Amygdala (tissue), 56 donors: ENCODE measurements at regions not wholly inside any gene's neighbourhood (a gene's known extent, or its start where the extent isn't known, plus 50 kb on each side); places are given as distances from the start of the nearest gene placed in this dataset.

Experiments
- DNase-seq, 56 donors: peaks; one replicate each; lab custom pipeline; 2025; lab: John Stamatoyannopoulos, UW

DNA sequence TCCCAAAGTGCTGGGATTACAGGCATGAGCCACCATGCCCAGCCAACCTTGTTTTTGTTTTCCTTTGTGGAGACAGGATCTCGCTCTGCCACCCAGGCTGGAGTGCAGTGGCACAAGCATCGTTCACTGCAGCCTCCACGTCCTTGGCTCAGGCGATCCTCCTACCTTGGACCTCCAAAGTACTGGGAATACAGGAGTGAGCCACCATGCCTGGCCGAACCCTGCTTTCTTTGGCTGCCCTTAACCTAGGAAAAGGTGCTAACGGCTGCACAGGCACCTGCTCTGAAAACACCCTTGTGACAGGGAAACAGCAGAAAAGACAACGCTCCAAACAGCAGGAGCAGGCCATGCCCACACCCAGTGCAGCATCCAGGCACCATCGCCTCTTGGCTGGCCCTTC is 71.9 kb downstream of the OAT start:
- DNase-seq, result no peak

DNA sequence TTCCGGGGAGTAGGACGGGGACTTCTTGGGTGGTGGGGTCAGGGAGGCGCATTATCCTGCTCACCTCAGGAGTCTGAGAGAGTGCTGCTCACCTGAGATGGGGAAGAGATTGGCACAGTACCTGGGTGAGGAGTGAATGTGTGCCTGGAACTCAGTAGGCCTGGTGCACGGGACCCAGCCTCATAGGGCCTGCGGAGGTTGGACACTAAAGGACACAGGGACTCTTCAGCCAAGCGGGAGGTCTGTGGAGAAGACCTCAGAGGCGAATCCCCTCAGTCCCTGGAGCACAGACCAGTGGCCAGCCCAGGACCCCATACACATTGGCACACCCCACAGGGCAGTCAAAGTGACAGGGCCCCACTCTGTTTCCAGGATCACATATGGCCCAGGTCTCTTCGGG is 73.2 kb downstream of the OAT start:
- DNase-seq, result no peak

DNA sequence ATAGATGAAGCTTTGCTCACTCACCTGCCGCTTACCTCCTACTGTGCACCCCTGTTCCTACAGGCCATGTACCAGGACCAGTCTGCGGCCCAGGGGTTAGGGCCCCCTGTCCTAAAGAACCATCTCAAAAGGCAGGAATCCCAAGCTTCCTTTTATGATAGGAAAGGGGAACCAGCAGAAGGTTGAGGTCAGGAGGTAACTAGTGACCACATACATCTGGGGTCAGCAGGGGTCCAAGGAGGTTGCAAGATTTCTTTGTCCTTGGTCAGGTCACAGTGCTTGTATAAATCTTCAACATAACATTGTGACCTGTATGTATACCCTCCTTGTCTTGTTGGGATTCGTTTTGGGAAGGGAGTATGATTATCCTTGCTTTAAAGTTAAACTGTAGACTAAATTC is 73.8 kb downstream of the OAT start:
- no peak for DNase-seq

GRCh38 chr10:124344266-124344590 is 74.5 kb downstream of the OAT start:
- no peak for DNase-seq

DNA sequence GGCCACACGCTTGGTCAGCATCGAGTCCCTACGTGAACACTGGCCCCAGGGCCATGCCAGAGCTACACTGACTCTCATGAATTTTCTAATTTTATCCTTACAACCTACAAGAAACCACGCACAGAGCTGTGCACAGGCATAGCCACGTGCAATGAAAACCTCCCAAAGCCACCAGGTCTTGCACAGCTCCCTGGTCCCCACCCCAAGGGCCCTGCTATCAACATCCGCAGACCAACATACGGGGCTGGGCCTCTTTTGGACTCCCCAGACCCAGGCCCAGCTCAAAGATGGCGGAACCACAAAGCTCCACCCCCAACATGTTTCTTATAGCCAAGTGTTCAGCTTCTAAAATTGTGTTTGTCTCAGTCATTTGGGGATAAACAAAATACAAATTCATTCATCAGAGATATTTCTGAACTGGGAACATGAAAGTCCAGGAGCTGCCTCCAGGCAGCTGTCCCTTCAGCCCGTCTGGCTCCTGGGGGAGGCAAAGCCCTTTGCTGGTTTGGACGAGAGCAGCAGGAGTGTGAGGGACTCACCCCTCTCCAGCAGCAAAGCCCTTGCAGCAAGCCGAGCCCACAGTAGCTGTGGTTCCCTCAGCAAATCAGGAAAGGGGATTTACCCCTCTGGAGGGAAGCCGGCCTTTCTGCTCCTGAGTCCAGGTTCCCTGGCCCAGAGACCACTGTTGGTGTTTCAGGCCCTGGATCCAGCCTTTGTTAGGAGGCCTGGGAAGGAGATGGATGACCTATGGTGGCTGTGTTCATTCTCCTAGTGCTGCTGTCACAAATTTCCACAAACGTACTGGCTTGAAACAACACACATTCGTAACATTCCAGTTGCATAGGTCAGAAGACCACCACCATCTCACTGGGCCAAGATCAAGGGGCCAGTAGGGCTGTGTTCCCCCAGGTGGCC is 75.1 kb downstream of the OAT start:
- no peak for DNase-seq

DNA sequence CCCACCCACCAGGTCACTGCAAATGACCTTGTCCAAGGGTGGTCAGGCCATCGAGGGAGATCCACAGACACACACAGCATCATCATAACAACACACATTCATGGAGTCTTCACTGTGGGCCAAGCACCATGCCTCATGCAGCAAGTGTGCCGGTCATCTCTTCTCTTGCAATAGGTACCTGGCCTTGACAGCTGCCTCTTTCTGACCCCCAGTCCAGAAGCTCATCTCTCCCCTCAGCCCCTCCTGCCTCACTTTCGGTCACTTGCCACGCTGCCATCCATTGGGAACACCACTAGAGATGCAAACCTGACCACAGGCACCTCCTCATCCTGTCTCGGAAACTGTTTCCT is 75.9 kb downstream of the OAT start:
- DNase-seq, result no peak

- no peak for DNase-seq
Measured at GRCh38 chr10:124342136-124342820, 76.4 kb downstream of the OAT start.

DNA sequence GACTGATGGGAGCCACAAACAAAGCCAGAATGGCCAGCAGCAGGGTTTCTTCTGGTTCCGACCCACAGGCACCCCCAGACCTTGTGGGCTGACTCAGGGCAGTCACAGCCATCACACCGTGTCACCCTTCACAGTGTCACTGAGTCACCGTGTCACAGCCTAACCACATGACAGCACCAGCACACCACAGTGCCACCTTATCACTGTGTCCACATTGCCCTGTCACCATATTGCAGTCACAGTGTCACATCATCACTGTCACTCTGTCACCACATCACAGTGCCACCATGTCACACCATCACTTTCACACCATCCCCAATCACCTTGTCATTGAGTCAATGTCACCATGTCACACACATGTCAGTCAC is 77.0 kb downstream of the OAT start:
- DNase-seq, result no peak

- no peak for DNase-seq
Measured at GRCh38 chr10:124340033-124340760, 78.5 kb downstream of the OAT start.

DNA sequence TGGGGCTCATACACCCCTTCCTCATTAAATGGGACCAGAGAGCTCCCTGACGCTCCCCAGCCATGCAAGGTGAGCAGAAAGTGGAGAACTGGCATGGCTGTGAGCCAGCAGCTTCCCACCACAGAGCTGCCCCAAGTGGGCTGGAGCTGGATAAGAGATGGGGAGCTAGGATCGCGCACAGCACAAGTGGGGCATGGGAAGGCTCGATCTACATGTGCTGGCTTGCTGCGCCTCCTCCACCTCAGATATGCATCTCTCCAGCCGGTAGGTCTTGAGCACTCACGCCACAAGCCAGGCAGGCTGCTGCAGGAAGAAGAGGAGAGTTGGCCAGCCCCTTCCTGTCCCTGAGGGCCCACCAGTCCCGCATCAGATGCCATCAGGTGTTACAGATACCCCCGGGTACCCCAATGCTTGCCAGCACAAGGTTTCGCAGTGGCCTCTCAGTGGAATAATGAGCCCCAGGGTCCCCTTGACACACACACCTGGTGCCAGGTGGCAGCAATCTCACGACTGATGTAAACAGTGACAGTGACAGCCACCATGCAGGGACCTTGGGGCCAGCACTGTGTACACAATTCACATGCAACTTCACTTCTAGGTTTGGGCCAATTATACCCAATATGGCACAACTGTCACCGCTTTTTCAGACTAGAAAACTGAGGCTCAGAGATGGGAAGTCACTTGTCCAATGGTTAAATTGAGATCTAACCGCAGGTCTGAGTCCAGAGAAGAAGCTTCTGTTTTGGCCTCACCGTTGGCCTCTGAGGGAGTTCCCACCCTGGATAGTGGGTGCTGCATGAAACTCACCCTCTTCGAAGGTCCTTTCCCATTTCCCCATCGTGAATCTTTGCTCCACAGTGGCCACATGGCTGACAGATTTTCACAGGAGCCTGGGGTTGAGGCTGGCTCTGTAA is 79.3 kb downstream of the OAT start:
- DNase-seq, result no peak

DNA sequence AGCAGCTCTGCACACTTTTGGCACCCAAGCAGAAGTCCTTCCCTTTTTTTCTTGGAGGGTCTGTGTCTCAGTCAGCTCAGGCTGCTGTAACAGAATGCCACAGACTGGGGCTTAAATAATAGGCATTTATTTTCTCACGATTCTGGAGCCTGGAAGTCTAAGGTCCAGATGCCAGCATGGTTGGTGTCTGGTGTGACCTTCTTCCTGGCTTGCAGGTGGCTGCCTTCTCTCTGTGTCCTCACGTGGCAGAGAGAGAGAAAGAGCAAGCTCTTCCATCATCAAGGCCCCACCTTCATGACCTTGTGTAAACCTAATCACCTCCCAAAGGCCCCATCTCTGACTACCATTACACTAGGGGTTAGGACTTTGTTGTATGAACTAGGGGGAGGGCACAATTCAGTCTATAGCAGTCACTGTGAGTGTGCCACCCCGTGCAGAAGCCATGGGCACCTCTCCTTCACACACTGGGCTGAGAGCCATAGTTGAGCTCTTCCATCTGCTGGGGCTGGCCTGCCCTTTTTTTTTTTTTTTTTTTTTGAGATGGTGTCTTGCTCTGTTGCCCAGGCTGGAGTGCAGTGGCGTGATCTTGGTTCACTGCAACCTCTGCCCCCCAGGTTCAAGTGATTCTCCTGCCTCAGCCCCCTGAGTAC is 80.3 kb downstream of the OAT start:
- DNase-seq, result no peak

DNA sequence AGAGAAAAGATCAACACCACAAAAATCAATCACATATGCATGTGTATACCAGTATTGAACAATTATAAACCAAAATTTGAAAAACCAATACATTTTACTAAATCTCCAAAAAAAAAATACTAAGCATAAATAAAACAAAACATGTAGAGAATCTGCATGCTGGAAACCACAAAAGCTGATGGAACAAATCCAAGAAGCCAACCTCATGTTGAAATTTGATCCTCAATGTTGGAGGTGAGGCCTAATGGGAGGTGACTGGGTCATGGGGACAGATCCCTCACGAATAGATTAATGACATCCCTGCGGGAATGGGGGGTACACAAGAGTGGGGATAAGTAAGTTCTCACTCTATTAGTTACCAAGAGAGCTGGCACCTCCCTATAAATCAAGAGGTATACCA is 82.5 kb downstream of the OAT start:
- DNase-seq, result no peak

- DNase-seq, result no peak
Measured at GRCh38 chr10:124333931-124334330, 84.8 kb downstream of the OAT start.

- DNase-seq, result no peak
Measured at GRCh38 chr10:124332426-124332825, 86.3 kb downstream of the OAT start.

GRCh38 chr10:124329941-124330340 is 88.8 kb downstream of the OAT start:
- DNase-seq, result no peak

DNA sequence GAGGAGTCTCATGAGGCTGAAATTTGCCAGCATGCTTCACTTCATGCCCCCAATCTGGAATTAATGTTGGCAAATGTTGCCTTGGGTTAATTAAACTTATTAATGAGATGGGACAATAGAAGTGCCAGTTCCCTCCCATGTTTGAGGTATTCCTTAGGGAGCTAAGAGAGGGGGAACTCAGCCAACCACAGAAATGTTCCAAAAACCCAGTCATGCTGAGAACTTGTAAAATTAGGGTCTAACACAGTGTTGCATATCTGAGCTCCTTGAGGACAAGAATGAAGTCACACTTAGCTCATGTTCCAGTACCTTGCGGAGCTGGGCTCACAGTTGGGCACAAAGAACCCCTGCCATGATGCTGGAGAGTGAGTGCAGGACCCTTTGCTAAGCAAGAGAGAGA is 89.4 kb downstream of the OAT start:
- no peak for DNase-seq

DNA sequence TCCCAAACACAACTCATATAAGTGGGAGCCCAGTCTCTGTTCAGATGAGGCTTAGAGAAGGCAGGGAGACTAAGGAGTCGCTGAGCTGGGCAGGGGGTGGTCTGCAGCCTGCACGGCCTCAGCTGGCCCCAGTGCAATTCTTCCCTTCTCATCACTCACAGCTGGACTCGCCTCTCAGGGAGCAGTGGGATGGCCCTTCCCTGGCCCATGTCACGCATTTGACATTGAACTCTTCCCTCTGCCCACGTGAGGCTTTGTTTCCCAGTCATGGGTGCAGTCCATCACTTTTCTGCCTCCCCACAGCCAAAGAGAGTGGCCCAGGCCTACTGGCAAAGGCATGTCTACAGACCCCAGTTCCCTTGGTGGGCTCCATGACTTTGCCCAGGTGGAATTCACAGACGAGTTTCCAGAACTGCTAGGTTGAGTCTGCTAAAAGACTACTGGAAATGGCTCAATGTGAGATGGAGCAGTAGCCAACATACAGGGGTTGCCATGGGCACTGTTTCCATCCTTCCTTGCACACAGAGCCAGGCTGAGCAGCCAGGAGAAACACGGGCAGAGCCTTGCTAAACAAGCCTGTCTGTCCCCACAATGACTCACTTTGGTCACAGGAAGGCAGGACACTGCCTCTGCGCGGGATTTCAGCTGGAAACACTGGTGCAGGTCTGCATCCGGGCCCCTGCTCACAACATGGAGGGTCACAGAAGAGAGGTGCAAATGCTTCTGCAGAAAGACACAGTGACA is 90.1 kb downstream of the OAT start:
- no peak for DNase-seq

GRCh38 chr10:124325998-124326636 is 92.6 kb downstream of the OAT start:
- DNase-seq, result no peak

DNA sequence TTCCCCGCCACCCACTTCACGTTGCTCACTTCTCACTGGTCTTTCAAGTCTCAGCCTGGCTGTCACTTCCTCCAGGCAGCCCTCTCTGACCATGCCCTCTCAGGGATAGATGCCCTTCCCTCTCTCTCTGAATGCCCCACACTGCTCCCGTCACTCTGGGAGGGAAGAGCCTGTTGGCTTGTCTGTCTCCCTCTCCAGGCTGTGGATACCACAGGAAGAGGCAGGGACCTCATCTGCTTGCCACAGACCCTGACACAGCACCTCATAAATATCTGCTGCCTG is 93.1 kb downstream of the OAT start:
- DNase-seq, result no peak
